ENCODE measurements at regions not wholly inside any gene's neighbourhood (a gene's known extent, or its start where the extent isn't known, plus 50 kb on each side); places are given as distances from the start of the nearest gene placed in this dataset.

- H3K36me3 ChIP-seq (ENCODE audit: control insufficient read depth in 2 of 2, insufficient read depth in 2 of 2, low read length in 1 of 2) = no peaks in the 10 kb centered on the region; a peak in 1 of 4 replicates
- no peaks in the 10 kb centered on the region for H3K9me3 ChIP-seq (replicated peaks; ENCODE audit: control insufficient read depth, insufficient read depth, low read length)
- TF ChIP-seq ZBED1 (IDR thresholded peaks at IDR 0.05; ENCODE audit: borderline replicate concordance) = no peak
- no peak for TF ChIP-seq SUZ12 (IDR thresholded peaks at IDR 0.05; ENCODE audit: unreplicated experiment)
- no peak for TF ChIP-seq JUND (IDR thresholded peaks at IDR 0.05; ENCODE audit: low read depth, low read length)
- TF ChIP-seq E4F1 (IDR thresholded peaks at IDR 0.05; ENCODE audit: borderline replicate concordance, partially characterized antibody) = no peak
- no peak for TF ChIP-seq MXI1 (IDR thresholded peaks at IDR 0.05; ENCODE audit: low read depth, low read length)
- no peak for TF ChIP-seq HCFC1 (IDR thresholded peaks at IDR 0.05; ENCODE audit: low read length)
- H2AFZ ChIP-seq (ENCODE audit: control insufficient read depth, low read depth, low read length) = no peak overlapping the region
- in situ Hi-C loops (cut with MboI) = no loop called here
- RAD21 ChIA-PET (ENCODE audit: unreplicated experiment) = no interaction called here
- ATAC-seq (no peak), DNase-seq (ENCODE audit: low read depth, low spot score) (no peak), FAIRE-seq (no peak)
- WGBS (ENCODE audit: insufficient coverage, insufficient replicate concordance, low lambda C conversion rate, missing lambda C conversion rate) = 38% methylated on average over 6 of the region's 7 CpGs
- intact Hi-C loops (cut with micrococcal nuclease; ENCODE audit: unreplicated experiment) = no loop called here
- CTCF ChIA-PET = no interaction called here
- H3K27me3 ChIP-seq (replicated peaks in 1 of 2; ENCODE audit: control insufficient read depth in 2 of 2, insufficient read depth in 2 of 2, low read length in 1 of 2) = no peaks in the 10 kb centered on the region
- POLR2A ChIA-PET = no interaction called here
- no peak overlapping the region for H3K4me2 ChIP-seq (ENCODE audit: control insufficient read depth, insufficient read depth)
- SMC1A ChIA-PET (ENCODE audit: uncharacterized antibody, unreplicated experiment) = no interaction called here
- H3K4me3 ChIP-seq = no peak overlapping the region
- H3K79me2 ChIP-seq (ENCODE audit: control insufficient read depth, insufficient read depth, low read length) = no peaks in the 10 kb centered on the region
- H3K4me1 ChIP-seq (ENCODE audit: control insufficient read depth, insufficient read depth, low read length) = no peaks in the 10 kb centered on the region
- no peaks in the 10 kb centered on the region for H4K20me1 ChIP-seq (ENCODE audit: control insufficient read depth, insufficient read depth)
- no peak overlapping the region for H3K27ac ChIP-seq (ENCODE audit: control insufficient read depth, insufficient read depth)
- BruUV-seq (replicated peaks) = no TSS peak
- no peak overlapping the region for H3K9ac ChIP-seq (ENCODE audit: control insufficient read depth, insufficient read depth, low read length)
These were observed 519.8 kb upstream of the MYT1L start for GRCh38 chr2:2850859-2851258.

- Histone ChIP-seq H3K9me3 (replicated peaks; ENCODE audit: control insufficient read depth, insufficient read depth, low read length) (no peaks in the 10 kb centered on the region), H3K27me3 (replicated peaks in 1 of 2; ENCODE audit: control insufficient read depth in 2 of 2, insufficient read depth in 2 of 2, low read length in 1 of 2) (no peaks in the 10 kb centered on the region), H3K4me3 (no peak overlapping the region), H3K4me2 (ENCODE audit: control insufficient read depth, insufficient read depth) (no peak overlapping the region), H3K79me2 (ENCODE audit: control insufficient read depth, insufficient read depth, low read length) (no peaks in the 10 kb centered on the region), H3K4me1 (ENCODE audit: control insufficient read depth, insufficient read depth, low read length) (no peaks in the 10 kb centered on the region), H3K27ac (ENCODE audit: control insufficient read depth, insufficient read depth) (no peak overlapping the region), H2AFZ (ENCODE audit: control insufficient read depth, low read depth, low read length) (no peak overlapping the region), H4K20me1 (ENCODE audit: control insufficient read depth, insufficient read depth) (no peaks in the 10 kb centered on the region), H3K36me3 (ENCODE audit: control insufficient read depth in 2 of 2, insufficient read depth in 2 of 2, low read length in 1 of 2) (no peaks in the 10 kb centered on the region; a peak in 1 of 4 replicates), H3K9ac (ENCODE audit: control insufficient read depth, insufficient read depth, low read length) (no peak overlapping the region)
- in situ Hi-C loops (cut with MboI) (no loop called here), intact Hi-C loops (cut with micrococcal nuclease; ENCODE audit: unreplicated experiment) (no loop called here)
- no TSS peak for BruUV-seq (replicated peaks)
- RAD21 ChIA-PET (ENCODE audit: unreplicated experiment) = no interaction called here
- FAIRE-seq (no peak), ATAC-seq (no peak), DNase-seq (ENCODE audit: low read depth, low spot score) (no peak)
- SMC1A ChIA-PET (ENCODE audit: uncharacterized antibody, unreplicated experiment) = no interaction called here
- POLR2A ChIA-PET = no interaction called here
- CTCF ChIA-PET = no interaction called here
- WGBS (ENCODE audit: insufficient coverage, insufficient replicate concordance, low lambda C conversion rate, missing lambda C conversion rate) = 59% methylated on average over 22 of the region's 22 CpGs
- TF ChIP-seq CHD4 (IDR thresholded peaks at IDR 0.05) = no peak
- no peak for TF ChIP-seq TCF12 (IDR thresholded peaks at IDR 0.05; ENCODE audit: low read depth, low read length)
- no peak for TF ChIP-seq WRNIP1 (IDR thresholded peaks at IDR 0.05; ENCODE audit: borderline replicate concordance, low read depth, low read length)
- no peak for TF ChIP-seq BHLHE40 (IDR thresholded peaks at IDR 0.05; ENCODE audit: borderline replicate concordance in 1 of 2, low read depth in 2 of 2, low read length in 1 of 2)
- no peak for TF ChIP-seq RAD21 (IDR thresholded peaks at IDR 0.05; ENCODE audit: insufficient read depth, low read depth, low read length)
- no peak for TF ChIP-seq CBFB (IDR thresholded peaks at IDR 0.05; ENCODE audit: low read depth)
- TF ChIP-seq, protein P1, sequence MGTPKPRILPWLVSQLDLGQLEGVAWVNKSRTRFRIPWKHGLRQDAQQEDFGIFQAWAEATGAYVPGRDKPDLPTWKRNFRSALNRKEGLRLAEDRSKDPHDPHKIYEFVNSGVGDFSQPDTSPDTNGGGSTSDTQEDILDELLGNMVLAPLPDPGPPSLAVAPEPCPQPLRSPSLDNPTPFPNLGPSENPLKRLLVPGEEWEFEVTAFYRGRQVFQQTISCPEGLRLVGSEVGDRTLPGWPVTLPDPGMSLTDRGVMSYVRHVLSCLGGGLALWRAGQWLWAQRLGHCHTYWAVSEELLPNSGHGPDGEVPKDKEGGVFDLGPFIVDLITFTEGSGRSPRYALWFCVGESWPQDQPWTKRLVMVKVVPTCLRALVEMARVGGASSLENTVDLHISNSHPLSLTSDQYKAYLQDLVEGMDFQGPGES (IDR thresholded peaks at IDR 0.05) = no peak
These were observed 519.2 kb upstream of the MYT1L start for GRCh38 chr2:2850218-2850755.

Data from GM12878 (cell line).